Muscle of back (tissue), 3 donors: ENCODE measurements at regions not wholly inside any gene's neighbourhood (a gene's known extent, or its start where the extent isn't known, plus 50 kb on each side); places are given as distances from the start of the nearest gene placed in this dataset.
"Not testable (repeated sequence)": the region's sequence is repeated elsewhere in the genome, so short reads cannot be mapped to it uniquely, and the experiment has no call there.

Source experiments
- DNase-seq, 3 donors: peaks; one replicate each; pipeline versions ENCODE4 v3.0.0 to v3.0.0-alpha.2; 2013

DNA sequence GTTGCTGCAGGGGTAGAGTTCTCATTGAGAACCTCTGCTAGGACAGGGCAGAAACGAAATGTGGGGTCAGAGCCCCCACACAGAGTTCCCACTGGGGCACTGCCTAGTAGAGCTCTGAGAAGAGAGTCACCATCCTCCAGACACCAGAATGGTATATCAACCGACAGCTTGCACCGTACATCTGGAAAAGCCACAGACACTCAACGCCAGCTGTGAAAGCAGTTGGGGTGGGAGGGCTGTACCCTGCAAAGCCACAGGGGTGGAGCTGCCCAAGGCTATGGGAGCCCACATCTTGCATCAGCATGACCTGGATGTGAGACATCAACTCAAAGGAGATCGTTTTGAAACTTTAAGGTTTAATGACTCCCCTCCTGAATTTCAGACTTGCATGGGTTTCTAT lies 284.0 kb upstream of the DEPDC1 start:
- no peak for DNase-seq

GRCh38 chr1:68782890-68783289 lies 286.0 kb upstream of the DEPDC1 start:
- DNase-seq, result no peak

- DNase-seq, result no peak
These were observed 288.4 kb upstream of the DEPDC1 start for GRCh38 chr1:68785328-68785727.

DNA sequence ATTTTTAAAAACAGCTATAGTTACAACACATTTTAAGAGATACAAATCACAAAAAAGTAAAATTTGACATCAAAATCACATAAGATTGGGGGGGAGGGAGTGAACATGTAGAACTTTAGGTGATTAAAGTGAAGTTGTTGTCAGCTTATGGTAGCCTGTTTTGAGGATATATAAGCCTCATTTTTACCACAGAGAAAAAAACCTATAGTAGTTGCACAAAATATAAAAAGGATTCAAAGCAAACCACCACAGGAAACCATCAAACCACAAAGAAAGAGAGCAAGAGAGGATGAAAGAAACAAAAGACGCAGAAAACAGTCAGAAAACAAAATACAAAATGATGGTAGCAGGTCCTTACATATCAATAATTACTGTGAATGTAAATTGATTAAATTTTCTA lies 291.9 kb upstream of the DEPDC1 start:
- no peak for DNase-seq

GRCh38 chr1:68791800-68792199 lies 294.9 kb upstream of the DEPDC1 start:
- no peak for DNase-seq

- no peak for DNase-seq
These were observed 299.1 kb upstream of the DEPDC1 start for GRCh38 chr1:68795956-68796355.

GRCh38 chr1:68796888-68797287 lies 300.0 kb upstream of the DEPDC1 start:
- no peak for DNase-seq

- DNase-seq, result peak; percentile 5 to 68 (median 54)
These were observed 301.2 kb upstream of the DEPDC1 start for GRCh38 chr1:68798071-68798470.

DNA sequence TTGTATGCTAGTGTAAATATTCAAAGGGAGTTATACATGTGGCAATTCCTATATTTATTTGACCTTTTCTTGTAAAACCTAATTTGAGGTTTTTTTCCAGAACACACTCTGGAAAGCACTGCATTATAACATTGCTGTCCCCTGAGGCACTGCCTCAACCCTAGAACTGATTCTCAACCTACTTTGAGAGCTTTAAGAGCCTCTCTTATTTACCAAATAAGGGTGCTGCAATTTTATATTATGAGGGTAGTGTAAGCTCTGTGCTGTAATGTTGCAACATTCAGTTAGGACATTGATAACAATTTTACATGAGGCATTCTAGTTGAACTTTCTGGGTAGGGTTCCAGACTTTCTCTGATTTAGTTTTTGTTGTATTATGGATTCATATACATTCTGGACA lies 302.2 kb upstream of the DEPDC1 start:
- peak in 1 of 3 donors; percentile 10 for DNase-seq

GRCh38 chr1:68800182-68800581 lies 303.3 kb upstream of the DEPDC1 start:
- DNase-seq, result no peak

GRCh38 chr1:68801440-68801839 lies 304.6 kb upstream of the DEPDC1 start:
- DNase-seq, result no peak

GRCh38 chr1:68805097-68805641 lies 308.3 kb upstream of the DEPDC1 start:
- no peak for DNase-seq

- DNase-seq, result no peak
These were observed 311.5 kb upstream of the DEPDC1 start for GRCh38 chr1:68808351-68808750.

GRCh38 chr1:68811806-68812205 lies 314.9 kb upstream of the DEPDC1 start:
- no peak for DNase-seq

DNA sequence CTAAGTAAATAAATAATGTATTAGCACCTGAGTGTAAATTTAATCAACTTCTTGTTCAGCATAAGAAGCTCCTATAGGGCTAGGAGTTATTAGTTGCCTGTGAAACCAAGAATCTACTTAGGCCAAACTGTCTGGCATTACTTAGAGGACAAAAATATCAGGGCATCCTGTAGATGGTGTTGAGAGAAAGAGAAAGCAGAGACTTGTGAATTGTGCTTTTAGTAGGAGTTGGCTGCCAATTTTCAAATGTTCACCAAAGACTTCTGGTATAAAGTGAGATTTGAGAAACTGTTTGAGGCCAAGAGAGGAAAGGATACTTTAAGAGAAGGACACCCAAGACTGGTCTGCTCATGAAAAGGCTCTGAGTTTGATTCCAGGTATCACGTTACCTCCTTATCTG lies 315.5 kb upstream of the DEPDC1 start:
- DNase-seq, result no peak

- DNase-seq, result no peak
These were observed 317.2 kb upstream of the DEPDC1 start for GRCh38 chr1:68814067-68814466.

GRCh38 chr1:68815632-68816031 lies 318.8 kb upstream of the DEPDC1 start:
- DNase-seq, result no peak

GRCh38 chr1:68817505-68818210 lies 320.8 kb upstream of the DEPDC1 start:
- not testable (repeated sequence) for DNase-seq

DNA sequence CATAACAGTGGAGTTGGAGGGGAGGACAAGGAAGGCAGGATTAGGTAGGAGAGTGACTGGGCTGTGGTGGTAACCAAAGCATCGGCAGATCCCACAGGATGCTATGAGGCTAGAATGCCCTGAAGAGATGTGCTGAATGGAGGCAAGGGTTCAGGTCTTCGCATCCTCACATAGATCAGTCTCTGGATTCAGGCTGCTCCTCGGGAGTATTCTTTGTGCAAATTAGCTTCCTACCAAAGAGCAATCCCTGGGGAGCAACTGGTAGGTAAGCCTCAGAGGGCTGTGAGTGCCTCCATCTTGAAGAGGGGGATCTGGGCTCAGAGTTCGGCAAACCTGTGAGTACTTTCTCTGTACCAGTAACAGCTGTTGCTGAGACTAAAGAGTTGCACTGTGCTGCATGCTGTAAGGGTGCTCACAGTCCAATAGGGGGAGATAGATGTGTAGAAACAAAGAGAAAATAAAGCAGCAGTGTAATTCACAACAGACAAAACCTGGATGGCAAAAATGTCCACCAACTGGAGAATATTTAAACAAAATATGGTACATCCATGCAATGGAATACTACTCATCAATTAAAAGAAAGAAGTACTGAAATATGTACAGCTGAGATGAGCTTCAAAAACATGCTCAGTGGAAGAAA lies 322.4 kb upstream of the DEPDC1 start:
- DNase-seq, result no peak

GRCh38 chr1:68820151-68820550 lies 323.3 kb upstream of the DEPDC1 start:
- DNase-seq, result no peak

GRCh38 chr1:68826836-68827235 lies 330.0 kb upstream of the DEPDC1 start:
- DNase-seq, result no peak

- no peak for DNase-seq
These were observed 330.4 kb upstream of the DEPDC1 start for GRCh38 chr1:68827261-68827660.

GRCh38 chr1:68828013-68828412 lies 331.1 kb upstream of the DEPDC1 start:
- DNase-seq, result no peak

DNA sequence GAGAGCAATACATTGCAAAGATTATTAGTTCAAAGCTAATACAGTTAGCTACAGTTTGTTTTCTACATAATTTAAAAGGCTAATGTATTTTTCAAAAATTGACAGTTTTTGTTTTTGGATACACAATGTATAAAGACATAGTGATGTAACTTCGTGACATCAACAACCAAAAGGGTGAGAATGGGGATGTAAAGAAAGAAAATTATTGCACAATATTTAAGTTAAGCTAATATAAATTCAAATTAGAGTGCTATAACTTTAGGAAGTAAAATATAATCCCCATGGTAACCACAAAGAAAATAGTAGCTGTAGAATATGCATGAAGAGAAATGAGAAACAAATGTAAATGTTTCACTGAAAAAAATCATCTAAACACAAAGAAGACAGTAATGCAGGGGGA lies 334.4 kb upstream of the DEPDC1 start:
- DNase-seq, result no peak
